ENCODE measurements at regions not wholly inside any gene's neighbourhood (a gene's known extent, or its start where the extent isn't known, plus 50 kb on each side); places are given as distances from the start of the nearest gene placed in this dataset.

- TF ChIP-seq CTCF (IDR thresholded peaks at IDR 0.05) = no peak
- no peak for TF ChIP-seq POLR2A (IDR thresholded peaks at IDR 0.05)
These were observed 203.9 kb downstream of the MTX2 start for GRCh38 chr2:176473177-176473576.
